HG03342 (cell line): ENCODE measurements at regions not wholly inside any gene's neighbourhood (a gene's known extent, or its start where the extent isn't known, plus 50 kb on each side); places are given as distances from the start of the nearest gene placed in this dataset.
"Not testable (repeated sequence)": the region's sequence is repeated elsewhere in the genome, so short reads cannot be mapped to it uniquely, and the experiment has no call there.

Experiments used
- ATAC-seq: cut with Tn5 transposase; IDR thresholded peaks from one replicate; pipeline ENCODE4 v1.9.1; 2021; ENCODE audit warnings: mild to moderate bottlenecking, moderate library complexity; ENCODE audit not compliant: unreplicated experiment

DNA sequence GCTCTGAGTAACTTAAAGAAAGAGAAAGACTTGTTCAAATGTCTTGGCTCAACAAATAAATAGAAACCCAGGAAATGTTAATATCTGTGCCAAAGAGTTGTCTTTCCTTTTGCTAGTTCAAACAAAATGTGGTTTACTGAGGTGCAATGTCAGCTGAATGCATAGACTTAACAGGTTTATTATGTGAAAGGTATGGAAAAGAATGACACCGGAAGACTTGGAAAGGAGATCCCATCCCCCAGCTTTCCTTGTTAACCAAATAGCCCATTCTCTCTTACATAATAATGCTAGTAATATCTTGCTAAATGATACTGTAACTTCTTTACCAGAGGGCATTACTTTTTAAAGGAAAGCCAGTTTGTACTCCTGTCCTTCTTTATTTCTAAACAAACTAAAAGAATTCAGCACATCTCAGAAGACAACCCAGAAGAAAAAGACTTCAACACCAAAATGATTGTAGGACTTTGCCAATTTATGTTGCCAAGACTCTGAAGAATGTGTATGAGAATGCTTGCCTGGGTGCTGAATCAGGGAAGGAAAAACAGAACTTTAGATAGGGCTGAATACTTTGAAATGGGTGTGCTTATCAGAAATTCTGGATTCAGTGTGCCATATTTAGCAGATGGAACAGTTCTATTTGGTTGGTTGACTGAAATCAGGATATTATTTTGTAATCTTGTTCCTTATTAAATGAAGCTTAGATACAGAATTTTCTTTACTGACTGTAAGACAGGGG is 344.1 kb downstream of the TMEM38B start:
- no peak for ATAC-seq

GRCh38 chr9:106039151-106039935 is 345.0 kb downstream of the TMEM38B start:
- no peak for ATAC-seq

DNA sequence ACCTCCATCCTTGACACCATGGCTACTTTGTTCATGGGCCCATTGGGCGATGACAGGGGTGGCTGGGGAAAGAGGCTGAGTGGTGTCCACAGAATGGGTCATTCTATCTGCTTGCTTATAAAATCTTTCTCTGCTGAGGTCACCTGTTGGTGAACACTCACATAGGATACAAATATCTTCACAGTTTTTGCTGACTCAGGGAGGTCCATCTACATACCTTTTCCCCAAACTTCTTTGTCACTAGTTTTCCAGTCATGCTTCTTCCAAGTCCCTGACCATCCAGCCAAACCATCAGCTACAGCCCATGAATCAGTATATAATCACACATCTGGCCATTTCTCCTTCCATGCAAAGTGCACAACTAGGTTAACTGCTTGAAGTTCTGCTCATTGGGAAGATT is 347.6 kb downstream of the TMEM38B start:
- not testable (repeated sequence) for ATAC-seq

- ATAC-seq, result no peak
Observed at GRCh38 chr9:106051545-106051944, 357.2 kb downstream of the TMEM38B start.

- no peak for ATAC-seq
Observed at GRCh38 chr9:106052166-106052565, 357.8 kb downstream of the TMEM38B start.

- ATAC-seq, result no peak
Observed at GRCh38 chr9:106052735-106053134, 358.4 kb downstream of the TMEM38B start.

DNA sequence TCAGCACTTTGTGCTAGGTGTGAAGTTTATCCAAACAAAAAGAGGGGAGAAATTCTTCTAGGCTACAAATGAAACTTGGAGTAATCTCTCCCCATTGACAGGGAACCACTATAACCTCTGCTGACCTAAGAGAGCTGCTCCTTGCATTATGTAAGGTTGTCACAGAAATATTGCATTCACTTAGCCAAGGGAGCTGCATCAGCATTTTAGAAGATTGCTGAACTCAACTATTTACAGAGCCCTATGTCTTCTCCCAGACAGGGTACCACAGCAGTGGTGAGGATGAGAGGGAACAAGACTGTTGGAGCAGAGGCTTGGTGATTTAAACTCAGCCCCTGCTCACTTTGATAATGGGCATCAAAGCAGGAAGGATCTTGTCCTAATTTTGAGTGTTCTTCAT is 362.0 kb downstream of the TMEM38B start:
- no peak for ATAC-seq

GRCh38 chr9:106058460-106058859 is 364.1 kb downstream of the TMEM38B start:
- no peak for ATAC-seq

DNA sequence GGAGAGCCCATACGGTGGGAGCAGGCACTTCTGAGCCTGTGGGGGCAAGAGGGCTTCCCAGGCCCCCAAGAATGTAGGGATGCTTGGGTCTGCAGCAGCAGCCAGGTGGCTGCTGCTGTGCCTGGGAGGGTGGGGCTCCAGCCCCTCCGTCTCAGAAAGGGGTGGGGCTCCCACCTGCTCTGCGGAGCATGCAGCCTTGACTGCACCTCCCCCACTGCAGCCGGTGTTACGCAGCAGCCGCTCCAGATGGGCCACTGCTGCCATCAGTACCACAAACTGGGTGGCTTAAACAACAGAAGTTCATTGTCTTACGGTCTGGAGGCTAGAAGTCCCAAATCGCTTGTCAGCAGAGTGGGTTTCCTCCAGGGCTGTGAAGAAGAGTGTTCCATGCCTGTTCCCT is 365.5 kb downstream of the TMEM38B start:
- no peak for ATAC-seq

- no peak for ATAC-seq
Observed at GRCh38 chr9:106060885-106061284, 366.5 kb downstream of the TMEM38B start.

DNA sequence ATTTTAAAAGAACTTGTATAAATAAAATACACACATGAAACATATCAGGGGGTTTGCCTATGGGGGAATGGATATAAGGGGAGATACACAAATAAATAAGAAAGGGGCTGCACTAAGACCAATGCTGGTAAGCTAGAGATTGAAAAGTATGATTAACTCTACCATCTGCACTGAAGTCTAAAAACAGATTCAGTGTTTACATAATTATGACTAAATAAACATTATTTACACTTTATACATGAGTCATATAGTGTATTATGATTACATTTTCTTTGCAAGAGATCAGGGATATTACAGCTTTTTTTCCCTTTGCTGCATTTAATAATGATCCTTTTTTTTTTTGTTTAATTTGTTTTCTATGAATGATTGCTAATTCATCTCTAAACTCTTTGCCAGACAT is 367.9 kb downstream of the TMEM38B start:
- ATAC-seq, result no peak

DNA sequence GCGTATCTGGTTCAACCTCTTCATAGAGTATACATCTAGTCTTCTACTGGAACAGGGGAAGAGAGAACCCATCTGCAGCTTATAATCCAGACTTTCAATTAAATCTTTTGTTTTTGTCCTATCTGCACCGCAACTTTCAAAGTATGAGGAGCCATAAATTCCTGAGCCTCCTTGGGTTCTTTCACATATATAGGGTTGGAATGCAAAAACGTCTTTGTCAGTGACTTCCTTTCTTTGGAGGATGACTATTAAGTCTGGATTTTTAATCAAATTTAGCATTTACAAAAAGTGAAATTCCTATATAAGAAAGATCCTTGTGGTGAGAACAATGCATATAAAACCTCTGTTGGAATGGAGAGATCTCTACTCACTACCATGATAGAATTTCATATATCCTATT is 370.8 kb downstream of the TMEM38B start:
- no peak for ATAC-seq

DNA sequence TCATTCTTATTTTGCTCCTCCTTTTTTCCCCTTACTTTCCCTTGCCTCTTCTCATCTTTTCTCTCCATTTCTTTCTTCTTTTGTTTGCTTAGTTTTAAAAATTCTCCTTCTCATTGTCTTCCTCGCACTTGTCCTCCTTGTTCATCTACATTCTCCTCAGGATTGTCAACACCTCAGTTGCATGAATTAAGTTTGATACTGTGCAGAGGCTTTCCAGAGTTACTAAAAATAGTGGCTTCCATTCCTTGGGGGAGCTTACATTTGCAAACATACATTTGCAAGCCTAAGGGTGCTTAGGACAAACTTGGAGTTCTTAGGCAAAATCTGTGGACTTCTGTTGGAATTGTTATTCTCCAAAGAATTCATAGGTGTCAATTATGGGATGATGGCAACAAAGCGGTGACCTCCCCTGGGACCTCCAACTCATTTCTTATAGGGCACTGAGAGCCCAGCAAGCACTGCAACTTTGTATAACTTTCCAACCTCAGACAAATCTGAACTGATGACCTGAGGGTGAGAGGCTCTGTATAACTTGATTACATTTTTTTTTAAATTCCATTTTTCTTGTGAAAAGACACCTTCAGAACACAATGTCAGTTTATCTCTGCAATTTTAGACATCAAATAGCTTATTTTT is 371.4 kb downstream of the TMEM38B start:
- ATAC-seq, result no peak

DNA sequence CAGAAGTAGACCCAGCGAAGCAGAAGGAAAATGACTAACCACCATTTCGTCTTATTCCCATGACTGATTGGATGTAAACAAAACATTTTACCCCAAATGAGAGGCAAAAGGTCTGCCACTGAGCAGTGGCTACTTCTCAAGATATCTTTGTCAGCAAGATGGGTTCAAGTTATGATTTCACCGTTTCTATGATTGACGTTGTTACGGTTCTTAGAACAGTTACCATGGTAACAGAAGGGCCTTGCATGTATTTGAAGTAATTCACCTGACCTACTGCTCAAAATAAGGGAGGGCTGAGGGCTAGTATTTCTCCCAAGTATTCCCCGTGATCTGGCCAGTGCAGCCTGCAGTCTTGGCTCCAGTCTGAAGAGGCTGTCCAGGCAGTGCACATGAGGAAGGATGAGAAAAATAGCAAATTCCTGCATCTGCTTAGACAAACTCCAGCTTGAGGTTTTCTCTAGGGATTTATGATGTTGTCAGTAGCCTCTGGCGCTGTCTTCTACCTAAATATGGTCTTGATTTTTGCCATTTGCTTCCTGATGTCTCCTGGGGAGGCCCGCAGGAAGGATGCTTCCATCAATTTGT is 372.7 kb downstream of the TMEM38B start:
- no peak for ATAC-seq

DNA sequence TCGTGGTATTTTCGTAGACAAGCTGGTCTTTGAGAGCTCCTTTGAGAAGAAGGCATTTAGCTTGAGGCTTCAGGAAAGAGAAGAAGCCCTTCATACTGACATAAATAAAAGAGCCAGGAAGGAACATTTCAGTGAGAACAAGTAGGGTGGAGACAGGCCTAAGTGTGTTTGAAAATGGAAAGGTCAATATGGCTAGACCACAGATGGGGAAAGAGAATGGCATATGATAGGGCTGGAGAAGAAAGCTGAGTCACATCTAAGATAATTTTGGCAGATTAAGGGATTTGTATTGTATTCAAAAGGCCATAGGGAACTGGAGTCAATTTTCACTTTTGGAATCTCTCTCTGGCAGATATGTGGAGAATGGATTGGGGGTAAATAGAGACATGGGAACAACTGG is 374.9 kb downstream of the TMEM38B start:
- ATAC-seq, result no peak

DNA sequence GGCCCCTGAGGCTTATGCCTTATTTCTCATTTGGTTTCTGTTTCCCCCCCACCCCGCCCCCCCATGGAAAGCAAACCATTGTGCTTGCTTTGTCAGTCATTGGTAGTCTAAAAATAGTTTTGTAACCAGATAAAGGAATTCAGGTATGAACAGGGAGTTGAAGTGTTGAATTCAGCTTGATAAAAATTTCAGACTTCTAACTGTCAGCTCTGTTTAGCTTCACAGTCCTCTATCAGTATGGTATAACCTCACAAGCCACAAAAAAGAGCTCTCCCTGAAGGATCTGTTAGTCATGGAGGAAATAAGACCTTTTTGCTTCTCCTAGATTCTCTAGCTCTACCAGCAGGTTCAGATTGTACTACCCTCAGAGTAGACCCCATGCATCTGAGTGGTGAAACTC is 378.1 kb downstream of the TMEM38B start:
- ATAC-seq, result no peak

DNA sequence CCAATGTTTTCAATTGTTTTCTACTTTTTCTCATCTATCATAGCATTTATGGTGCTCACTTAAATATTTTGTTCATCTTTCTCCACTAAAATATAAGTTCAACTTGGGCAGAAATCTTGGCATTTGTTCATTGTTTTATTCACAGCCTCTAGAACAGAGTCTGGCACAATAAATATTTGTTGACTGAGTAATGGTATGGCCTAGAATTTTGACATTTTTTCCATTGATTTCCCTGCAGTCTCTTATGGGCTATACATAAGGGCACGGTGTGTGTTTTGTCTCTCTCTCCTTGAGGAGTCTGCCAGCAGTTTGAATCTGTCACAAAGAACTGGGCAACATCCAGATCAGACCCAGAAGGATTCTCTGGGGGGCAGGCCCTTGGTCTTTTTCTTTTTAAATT is 379.7 kb downstream of the TMEM38B start:
- no peak for ATAC-seq

DNA sequence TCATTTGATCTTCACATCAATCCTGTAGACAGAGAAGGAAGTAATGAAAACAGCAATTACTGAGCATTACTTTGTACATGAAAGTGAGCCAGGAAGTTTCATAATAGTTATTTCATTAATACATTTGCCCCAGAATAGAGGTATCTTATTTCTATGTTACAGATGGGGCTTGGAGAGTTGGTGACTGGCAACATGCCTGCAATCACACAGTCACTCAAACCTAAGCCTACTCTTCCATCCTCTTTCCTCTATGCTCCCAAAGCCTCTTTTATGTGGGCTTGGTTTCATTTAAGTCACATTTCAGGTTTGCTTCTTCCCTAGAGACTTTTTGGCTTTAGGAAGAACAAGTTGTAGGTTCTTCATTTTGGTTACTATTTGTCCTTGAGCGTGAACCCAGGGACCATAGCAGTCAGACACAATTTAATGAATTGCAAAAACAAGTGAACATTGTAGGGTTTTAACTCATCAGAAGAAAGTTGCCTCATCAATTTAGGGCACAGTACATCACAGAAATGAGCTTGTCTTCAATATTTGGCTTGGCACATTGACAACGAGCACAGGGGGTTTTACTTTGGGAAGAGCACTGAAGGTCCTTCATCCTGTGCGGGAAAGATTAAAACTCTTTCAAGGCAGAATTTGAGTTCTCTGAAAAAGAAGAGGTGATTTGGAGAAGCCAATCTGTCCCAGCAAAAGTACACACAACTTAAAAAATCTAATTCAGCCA is 381.1 kb downstream of the TMEM38B start:
- ATAC-seq, result no peak

GRCh38 chr9:106075960-106076327 is 381.6 kb downstream of the TMEM38B start:
- ATAC-seq, result no peak

DNA sequence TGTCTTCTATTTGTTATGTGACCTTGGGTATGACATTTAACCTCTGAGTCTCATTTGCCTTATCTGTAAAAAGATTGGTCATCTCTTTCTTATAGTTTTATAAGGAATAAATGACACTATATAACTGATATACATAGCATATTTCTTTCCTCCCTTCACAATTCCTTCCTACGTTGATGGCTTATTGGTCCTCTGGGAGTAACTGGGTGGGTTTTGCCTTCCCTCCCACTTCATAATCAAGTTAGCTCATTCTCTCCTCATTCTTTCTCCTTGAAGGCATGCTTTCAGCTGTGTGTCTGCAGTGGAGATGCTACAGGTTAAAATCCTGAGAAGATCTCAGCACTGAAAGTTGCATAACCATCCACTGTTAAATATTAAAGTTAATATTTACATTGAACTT is 382.4 kb downstream of the TMEM38B start:
- ATAC-seq, result no peak

DNA sequence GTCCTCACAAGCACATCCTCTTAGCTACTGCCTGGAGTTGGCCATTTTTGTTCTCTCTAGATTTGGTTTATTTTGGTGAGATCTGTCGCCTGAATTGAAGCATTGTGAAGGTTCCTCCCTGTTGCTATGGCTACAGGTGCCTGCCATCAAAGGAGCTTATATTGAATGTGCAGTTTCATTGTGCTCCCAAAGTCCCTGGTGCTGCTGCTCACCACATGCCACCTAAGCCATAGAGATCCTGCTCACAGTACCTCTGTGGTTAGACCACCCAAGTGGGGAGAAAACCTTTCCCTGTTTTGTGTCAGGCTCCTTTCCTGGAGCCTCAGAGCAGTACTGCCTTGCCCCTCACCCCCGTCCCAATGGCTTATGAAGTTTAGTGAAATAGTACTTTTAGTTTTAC is 383.4 kb downstream of the TMEM38B start:
- ATAC-seq, result no peak
